ENCODE measurements at regions not wholly inside any gene's neighbourhood (a gene's known extent, or its start where the extent isn't known, plus 50 kb on each side); places are given as distances from the start of the nearest gene placed in this dataset.
"Not testable (repeated sequence)": the region's sequence is repeated elsewhere in the genome, so short reads cannot be mapped to it uniquely, and the experiment has no call there.

DNA sequence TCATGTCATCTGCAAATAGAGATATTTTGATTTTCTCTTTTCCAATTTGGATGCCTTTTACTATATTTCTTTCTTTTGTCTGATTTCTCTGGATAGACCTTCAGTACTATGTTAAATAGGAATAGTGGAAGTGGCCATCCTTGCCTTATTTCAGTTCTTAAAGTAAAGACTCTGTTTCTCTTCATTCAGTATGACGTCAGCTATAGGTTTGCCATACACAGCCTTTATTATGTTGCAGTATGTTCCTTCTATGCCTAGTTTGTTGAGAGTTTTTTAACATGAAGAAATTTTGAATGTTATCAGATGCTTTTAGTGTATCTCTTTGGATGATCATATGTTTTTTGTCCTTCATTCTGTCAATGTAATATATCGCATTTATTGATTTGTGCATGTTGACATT lies 566.7 kb upstream of the ROBO1 start:
- DNase-seq (ENCODE audit: low spot score) = no peak

DNA sequence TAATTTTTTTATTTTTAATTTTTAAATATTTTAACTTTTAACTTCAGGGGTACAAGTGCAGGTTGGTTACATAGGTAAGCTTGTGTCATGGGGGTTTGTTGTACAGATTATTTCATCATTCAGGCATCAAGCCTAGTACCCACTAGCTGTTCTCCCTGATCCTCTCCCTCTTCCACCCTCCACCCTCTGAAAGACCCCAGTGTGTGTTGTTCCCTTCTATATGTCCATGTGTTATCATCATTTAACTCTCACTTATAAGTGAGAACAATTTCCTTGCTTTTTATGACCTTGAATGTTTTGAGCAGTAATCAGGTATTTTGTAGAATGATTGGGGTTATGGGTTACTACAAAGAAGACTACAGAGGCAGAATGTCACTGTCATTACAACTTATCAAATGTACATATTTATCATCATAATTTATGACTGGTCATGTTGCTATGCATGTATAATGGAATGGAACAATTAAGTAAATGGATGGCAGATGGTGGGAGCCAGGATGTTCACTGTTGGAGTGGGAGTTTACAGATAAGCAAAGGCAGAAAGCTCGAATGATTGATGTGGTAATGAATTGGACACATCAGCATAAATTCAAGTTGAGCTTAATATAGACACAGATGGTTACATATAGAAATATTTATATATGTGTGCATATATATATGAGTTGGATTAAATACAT lies 563.8 kb upstream of the ROBO1 start:
- DNase-seq (ENCODE audit: low spot score) = no peak

DNA sequence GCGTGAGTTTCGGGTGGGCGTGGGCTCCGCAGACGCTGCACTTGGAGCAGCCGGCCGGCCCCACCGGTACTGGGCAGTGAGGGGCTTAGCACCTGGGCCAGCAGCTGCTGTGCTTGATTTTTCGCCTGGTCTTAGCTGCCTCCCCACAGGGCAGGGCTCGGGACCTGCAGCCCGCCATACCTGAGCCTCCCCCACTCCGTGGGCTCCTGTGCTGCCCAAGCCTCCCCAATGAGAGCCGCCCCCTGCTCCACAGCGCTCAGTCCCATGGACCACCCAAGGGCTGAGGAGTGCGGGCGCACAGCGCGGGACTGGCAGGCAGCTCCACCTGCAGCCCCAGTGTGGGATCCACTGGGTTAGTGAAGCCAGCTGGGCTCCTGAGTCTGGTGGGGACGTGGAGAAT lies 546.7 kb upstream of the ROBO1 start:
- not testable (repeated sequence) for DNase-seq (ENCODE audit: low spot score)

DNA sequence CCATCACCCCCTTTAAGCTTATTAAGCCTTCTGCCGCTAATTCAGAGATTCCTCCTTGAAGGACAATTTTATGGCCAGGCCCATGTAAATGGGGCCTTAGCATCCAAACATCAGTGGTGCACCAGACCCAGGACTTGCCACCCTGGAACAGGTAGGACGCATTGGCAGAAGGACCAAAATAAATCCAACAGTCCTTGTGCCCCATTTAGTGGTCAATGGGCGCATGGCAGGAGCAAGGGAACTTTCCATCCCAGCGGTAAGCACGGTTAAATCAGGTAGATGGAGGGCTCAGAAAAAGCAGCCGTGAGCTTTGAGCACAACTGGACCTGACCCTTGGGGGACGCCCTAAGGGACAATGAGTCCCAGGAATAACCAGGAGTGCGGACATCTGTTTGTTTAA lies 540.8 kb upstream of the ROBO1 start:
- no peak for DNase-seq (ENCODE audit: low spot score)

DNA sequence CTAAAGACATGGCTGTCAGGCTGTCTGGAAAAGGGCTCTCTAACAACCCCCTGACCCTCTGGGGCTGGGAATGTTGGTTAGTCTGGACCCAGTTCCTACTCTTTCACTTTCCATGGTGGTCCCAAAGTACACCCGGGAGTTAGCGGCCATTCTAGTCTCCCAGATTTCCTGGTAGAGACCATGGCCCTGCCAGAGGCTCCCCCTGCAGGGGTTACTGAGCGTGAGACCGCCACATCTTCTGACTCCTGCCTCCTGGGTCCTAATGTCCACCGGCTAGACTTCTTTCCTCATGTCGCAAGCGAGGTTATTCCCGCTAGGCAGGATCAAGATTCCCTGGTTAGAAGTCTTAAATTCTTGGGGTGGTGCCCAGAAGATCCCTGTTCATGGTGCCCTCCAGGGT lies 540.0 kb upstream of the ROBO1 start:
- no peak for DNase-seq (ENCODE audit: low spot score)

DNA sequence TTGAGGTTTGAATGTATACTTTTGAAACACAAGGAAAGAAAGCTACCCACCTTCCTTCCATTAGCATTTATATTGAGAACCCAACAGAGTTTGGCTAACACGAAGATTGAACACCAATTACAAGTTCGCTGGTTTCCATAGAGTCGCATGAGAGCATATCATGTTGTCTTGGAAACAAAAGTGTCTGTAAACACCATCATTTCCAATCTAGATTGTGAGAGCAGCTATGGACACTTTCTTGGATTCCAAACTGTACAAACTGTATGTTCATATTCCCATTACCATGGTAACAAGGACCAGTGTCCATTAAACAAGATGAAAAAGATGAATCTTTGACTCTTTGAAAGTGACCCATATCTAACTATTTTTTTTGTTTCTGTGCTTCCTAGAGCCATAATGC lies 529.9 kb upstream of the ROBO1 start:
- DNase-seq (ENCODE audit: low spot score) = no peak

DNA sequence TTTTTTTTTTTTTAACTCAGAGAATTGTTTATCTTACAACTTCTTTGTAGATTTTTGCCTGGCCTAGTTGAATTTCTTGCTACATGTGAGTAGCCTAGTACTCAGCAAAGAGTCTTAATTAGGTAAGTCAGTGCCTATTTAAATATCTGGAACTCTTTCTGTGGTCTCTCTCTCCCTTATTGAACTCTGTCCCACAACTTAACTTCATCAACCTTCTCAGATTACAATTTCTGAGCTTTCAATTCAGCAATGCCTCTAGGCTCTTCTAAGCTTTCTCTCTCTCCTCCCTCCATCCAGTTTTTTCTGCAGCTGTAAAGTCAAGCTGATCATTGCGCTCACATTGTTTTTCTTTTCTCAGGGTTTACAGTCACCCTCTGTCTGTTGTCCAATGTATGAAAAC lies 517.6 kb upstream of the ROBO1 start:
- peak; percentile 1 for DNase-seq (ENCODE audit: low spot score)

DNA sequence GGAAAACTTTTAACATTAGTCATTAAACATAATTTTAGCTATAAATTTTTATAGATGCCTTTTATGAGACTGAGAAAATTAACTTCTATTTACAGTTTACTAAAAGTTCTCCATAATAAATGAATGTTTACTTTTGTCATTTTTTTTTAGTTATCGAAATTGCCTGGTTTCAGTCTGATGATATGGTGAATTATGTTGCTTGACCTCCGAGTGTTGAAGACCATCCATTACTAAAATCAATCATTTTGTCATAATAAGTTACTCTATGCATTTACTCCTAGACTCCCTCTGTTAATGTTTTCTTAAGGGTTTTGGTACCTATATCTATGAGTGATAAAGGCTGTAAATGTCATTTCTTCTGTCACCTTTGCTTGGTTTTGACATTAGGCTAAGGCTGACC lies 516.0 kb upstream of the ROBO1 start:
- no peak for DNase-seq (ENCODE audit: low spot score)

DNA sequence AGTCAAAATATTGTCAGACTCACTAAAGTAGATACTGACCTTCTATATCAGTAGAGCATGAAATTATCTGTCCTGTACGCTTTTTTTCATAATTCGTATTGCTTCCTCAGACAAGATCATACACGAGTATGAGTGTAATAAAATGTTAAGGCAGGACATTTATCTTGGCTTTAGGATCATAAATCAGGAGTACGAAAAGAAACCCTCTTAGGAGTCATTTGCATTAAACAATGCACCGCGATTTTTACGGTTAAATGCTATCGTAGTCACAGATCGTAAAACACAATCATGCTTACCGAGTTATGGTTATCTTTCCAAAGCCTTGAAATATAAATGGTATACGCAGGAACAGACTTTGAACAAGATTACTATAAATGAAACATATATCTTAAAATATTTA lies 510.3 kb upstream of the ROBO1 start:
- DNase-seq (ENCODE audit: low spot score) = no peak

DNA sequence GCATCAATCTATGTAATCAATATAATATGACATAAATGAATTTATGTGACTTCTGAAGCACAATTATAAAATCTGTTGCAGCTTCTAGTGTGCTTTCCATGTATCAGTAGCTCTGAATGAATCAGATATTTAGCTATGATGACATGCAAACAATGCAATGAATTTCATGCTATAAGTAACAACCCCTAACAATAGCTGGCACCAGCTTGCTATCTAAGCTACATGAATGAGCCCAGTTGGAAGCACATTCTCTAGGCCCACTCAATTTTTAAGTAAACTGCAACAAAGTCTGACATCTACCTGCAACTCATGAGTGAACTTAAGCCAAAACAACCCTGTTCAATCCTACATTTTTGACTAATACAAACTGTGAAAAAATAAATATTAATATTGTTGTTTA lies 507.3 kb upstream of the ROBO1 start:
- no peak for DNase-seq (ENCODE audit: low spot score)

DNA sequence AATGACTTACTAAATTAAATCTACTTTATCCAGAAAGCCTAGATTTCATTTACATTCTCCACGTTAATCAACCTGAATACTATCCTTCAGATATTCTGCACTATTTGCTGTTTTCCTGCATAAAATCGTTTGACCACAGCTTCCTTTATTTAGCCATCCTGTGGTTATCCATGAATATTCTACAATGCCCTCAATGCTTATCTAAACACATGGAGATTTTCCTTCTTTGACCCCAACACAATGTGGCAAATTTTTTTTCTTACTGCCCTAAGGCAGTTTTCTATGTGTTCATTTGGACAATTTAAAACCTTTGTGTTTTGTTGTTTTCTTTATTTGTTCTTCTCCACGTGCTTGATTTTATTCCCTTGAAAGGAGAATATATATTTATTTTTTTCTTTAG lies 495.5 kb upstream of the ROBO1 start:
- DNase-seq (ENCODE audit: low spot score) = no peak

DNA sequence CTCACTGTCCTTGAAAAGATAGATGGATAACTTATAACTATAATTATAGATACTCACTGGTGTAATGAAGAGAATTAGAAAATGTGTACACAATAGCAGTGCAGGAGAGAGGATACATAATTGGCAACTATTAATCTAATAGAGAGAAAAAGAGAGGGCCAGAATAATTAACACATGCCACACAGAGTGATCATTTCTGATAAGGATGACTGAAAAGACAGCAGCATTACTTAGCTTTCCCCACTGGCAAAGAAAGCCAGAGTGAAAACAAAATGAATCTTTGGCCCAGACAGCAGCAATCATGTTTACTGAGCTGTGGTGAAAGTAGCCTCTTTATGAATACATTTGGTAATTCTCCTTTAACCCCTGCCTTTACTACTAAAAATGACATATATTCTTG lies 493.3 kb upstream of the ROBO1 start:
- no peak for DNase-seq (ENCODE audit: low spot score)

DNA sequence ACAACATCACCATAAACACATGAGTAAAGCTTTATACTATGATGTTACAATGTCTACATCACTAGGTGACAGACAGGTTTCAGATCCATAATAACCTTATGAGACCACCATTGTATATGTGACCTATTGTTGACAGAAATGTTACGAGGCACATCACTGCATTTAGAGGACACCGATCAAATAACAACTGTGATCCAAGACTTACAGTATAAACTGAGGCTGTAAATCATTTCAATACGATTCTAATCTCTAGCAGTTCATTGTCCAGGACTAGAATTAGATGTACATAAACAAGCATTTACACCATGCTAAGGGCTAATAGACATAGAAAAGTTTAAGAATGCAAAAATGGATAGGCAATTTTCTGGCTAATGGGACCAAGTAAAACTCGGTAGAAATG lies 491.9 kb upstream of the ROBO1 start:
- DNase-seq (ENCODE audit: low spot score) = no peak

DNA sequence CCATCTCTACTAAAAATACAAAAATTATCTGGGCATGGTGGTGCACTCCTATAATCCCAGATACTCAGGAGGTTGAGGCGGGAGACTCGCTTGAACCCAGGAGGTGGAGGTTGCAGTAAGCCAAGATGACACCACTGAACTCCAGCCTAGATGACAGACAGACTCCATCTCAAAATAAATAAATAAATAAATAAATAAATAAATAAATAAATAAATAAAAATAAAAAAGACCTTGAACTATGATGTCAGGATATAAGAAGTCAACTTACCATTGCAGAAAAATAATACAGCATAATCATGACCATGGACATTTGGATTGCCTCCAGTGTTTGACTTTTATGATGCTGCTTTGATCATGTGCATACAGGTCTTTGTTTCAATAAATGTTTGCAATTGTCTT lies 484.3 kb upstream of the ROBO1 start:
- no peak for DNase-seq (ENCODE audit: low spot score)

DNA sequence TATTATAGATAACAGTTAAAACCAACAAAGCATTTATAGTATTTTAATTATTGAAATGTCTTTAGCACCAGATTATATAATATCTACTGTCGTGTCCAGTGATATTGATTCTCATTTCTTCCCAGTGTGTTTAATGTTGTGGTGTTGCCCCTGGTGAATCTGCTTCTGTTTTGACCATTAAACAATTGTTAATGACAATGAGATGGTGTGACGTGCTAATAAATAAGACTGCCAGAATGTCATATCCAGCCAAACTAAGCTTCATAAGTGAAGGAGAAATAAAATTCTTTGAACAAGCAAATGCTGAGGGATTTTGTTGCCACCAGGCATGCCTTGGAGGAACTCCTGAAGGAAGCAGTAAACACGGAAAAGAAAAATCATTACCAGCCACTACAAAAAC lies 480.0 kb upstream of the ROBO1 start:
- DNase-seq (ENCODE audit: low spot score) = no peak

DNA sequence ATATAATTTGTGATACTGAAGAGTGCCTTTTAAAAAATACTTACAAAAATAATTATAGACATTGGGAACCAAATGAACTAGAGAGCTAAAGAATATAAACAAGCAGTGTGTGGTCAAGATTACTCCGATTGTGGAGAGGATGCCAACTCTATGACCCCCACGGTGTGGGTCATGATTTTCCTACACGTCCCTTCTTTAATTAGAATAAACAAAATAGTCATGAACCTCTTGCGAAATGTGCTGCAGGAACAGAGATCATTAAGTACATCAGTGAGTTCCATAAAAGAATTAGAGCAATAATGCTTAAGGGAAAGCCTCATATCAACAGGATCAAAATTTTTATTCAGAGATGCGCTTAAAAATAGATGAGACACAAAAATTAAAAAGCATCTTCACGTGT lies 476.6 kb upstream of the ROBO1 start:
- DNase-seq (ENCODE audit: low spot score) = no peak

DNA sequence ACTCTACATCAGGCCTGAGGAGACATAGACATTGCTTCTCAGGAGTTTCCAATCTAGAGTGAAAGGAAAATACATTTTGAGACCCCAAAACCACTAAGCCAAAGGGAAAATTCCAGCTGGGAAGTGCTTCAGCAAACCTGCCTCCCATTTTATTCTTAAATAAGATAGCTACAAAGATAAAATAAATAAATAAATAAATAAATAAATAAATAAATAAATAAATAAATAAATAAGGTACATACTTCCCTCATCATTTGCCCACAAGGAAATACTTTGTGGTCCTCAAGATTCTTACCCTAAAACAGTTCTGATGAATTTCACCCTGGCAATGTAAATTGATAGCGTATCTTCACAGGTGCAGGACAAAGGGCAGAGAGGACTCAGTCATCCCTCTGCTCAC lies 474.0 kb upstream of the ROBO1 start:
- DNase-seq (ENCODE audit: low spot score) = no peak

DNA sequence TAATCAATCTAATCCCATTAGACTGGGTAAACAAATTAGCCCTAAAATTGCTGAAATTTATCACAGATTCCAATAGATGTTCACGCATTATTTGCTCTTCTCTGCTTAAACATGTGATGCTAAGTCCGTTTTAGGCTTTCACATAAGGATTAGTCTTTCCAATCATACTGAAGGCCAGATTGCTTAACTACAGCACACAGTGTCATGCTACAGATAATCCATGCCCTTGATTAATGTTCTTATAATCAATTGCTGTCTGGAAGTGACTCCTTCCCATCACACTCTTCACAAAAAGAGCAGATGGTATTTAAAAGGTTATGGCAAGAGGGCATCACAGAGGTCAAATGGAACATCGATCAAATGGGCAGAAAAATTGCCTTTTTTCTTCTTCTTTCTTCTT lies 471.5 kb upstream of the ROBO1 start:
- no peak for DNase-seq (ENCODE audit: low spot score)

DNA sequence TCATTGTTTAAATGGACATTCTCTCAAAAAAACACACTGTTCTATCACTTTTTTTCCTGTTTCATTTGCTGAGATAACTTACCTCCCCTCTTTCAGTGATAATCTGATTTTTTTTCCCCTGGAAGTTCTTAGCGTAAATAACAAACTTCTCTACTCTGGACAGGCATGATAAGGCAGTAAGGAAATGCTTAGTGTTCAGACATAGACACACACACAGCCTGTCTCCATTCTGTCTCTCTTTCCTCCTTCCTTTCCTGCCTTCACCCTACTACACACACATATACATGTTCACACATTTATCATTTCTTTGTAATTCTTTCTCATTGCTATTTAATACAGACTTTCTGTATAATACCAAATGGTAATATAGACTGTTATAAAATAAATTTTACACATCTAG lies 470.8 kb upstream of the ROBO1 start:
- DNase-seq (ENCODE audit: low spot score) = no peak

DNA sequence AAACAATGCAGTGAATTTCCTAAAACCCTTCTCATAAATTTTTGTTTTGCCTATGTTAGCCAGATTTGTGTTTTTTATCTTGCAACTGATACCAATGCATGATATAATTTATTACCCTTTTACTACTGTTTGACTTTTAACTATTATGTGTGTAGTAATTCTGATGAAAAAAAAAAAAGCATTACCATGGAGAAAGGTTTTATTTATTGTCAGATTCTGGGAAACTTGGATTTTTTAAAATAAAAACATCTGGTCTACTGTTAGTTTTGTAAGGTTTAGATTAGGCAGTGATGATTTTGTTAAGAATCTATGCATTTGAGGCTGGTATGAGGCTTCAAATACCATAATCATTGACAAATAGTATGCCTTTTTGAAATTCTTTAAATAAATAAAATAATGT lies 470.4 kb upstream of the ROBO1 start:
- no peak for DNase-seq (ENCODE audit: low spot score)

DNA sequence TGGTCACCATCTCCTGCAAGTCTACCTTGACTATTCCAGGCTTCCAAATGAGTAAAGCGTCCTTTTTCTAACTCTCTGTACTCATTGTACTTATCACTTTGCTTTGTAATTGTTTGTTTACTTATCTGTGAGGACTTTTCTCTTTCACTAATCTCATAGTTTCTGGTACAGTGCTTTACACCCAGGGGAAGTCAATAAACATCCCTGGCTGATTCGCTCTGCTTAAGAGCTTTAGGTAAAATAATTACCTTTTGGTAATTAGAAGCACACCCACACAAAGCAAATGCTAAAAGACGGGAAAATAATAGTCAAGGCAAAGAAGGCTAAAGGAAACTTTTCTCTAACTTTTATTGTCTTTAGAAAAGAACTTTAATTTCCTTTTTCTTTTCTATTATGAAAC lies 466.9 kb upstream of the ROBO1 start:
- no peak for DNase-seq (ENCODE audit: low spot score)

DNA sequence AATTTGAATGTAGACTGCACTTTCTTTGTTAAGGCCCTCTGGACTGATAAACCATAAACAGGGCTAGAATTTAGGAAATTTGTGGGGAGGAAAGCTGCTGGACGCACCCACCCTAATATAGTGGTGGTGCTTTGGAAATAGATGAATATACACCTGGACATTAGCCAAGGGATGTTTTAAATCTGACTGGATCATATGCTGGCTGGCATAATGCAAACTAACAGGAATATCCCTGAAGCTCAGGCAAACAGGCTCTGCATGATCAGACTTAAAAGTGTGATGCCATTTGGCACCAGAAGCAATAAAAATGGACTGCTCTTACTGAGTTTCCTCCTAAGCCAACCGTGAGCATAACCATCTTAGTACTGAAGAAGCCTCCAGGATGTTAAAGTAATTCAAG lies 465.8 kb upstream of the ROBO1 start:
- no peak for DNase-seq (ENCODE audit: low spot score)

DNA sequence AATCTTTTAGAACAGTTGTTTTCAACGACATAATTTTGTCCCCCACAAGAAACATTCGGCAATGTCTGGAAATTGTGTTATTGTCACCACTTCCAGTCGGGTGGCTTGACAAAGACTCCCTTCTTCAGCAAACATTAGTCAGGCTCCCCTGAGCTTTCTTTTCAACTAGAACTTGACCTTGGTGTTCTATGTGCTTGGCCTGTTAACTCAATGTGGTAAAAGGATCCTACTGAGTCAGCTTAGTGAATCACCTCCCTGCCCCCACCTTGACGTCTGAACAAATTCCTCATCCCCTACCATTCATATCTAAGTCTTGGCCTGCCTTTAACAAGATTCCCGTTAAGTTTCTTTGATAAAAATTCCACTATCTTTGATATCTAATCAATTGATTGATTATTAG lies 465.0 kb upstream of the ROBO1 start:
- DNase-seq (ENCODE audit: low spot score) = peak; percentile 3

DNA sequence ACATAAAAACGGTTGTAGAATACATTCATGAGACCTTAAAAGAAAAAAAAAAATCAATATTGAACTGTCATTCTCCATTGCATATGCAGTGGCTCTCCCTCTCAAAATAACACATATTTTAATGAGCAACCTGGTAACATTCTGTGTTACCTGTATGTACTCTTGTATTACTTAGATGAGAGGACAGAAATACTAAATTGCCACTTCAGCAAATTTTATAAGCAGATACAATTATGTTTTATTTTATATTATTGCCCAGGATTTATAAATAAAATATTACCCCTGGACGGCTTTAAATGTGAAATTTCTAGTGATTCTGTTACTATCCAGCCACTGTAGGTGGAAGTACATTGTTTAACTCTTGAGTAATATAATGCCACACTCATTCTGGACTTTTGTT lies 463.2 kb upstream of the ROBO1 start:
- no peak for DNase-seq (ENCODE audit: low spot score)

DNA sequence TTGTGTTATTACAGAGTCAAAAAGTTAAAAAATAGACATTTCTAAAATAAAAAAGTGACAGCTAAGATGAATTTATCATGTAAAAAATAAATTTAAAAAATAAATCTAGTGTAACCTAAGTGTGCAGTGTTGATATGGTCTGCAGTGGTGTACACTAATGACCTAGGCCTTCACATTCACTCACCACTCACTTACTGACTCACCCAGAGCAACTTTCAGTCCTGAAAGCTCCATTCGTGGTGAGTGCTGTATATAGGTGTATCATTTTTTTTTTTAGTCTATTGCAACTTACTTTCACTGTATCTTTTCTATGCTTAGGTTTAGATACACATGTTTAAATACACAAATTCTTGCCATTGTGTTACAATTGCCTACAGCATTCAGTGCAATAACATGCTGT lies 459.4 kb upstream of the ROBO1 start:
- no peak for DNase-seq (ENCODE audit: low spot score)
